SK-MEL-5 (cell line): ENCODE measurements at regions not wholly inside any gene's neighbourhood (a gene's known extent, or its start where the extent isn't known, plus 50 kb on each side); places are given as distances from the start of the nearest gene placed in this dataset.
"Not testable (repeated sequence)": the region's sequence is repeated elsewhere in the genome, so short reads cannot be mapped to it uniquely, and the experiment has no call there.

ENCODE experiments used
- DNase-seq: peaks from one replicate; pipeline ENCODE4 v3.0.0-alpha.2; 2016; ENCODE audit warnings: low read depth, low spot score
- in situ Hi-C: cut with HindIII; loops from 2 replicates; pipeline ENCODE4 v1.10.0; 2016; ENCODE audit warnings: low sequenced_read_pairs, high pct_unique_total_duplicates, low pct_unique_long_range_greater_than_20kb

- DNase-seq = no peak
- in situ Hi-C loops = no loop called here
These were observed 85.6 kb downstream of the OLFM1 start for GRCh38 chr9:135173066-135173465.

GRCh38 chr9:135174248-135174647, 86.8 kb downstream of the OLFM1 start:
- in situ Hi-C loops = no loop called here
- DNase-seq = no peak

- no peak for DNase-seq
- in situ Hi-C loops = no loop called here
These were observed 87.5 kb downstream of the OLFM1 start for GRCh38 chr9:135174981-135175380.

GRCh38 chr9:135176284-135176683, 88.8 kb downstream of the OLFM1 start:
- in situ Hi-C loops = no loop called here
- DNase-seq = no peak

- in situ Hi-C loops, DNase-seq: not testable (repeated sequence)
These were observed 90.1 kb downstream of the OLFM1 start for GRCh38 chr9:135177562-135177961.

- in situ Hi-C loops = no loop called here
- DNase-seq = no peak
These were observed 91.0 kb downstream of the OLFM1 start for GRCh38 chr9:135178498-135178897.

GRCh38 chr9:135179041-135179440, 91.6 kb downstream of the OLFM1 start:
- no peak for DNase-seq
- in situ Hi-C loops = no loop called here

GRCh38 chr9:135179976-135180375, 92.5 kb downstream of the OLFM1 start:
- in situ Hi-C loops = no loop called here
- no peak for DNase-seq

GRCh38 chr9:135180586-135180985, 93.1 kb downstream of the OLFM1 start:
- in situ Hi-C loops = no loop called here
- DNase-seq = no peak

GRCh38 chr9:135181336-135181735, 93.9 kb downstream of the OLFM1 start:
- no peak for DNase-seq
- in situ Hi-C loops = no loop called here

- in situ Hi-C loops, DNase-seq: not testable (repeated sequence)
These were observed 94.4 kb downstream of the OLFM1 start for GRCh38 chr9:135181841-135182240.

- in situ Hi-C loops = no loop called here
- DNase-seq = no peak
These were observed 95.6 kb downstream of the OLFM1 start for GRCh38 chr9:135183069-135183468.

- DNase-seq = no peak
- in situ Hi-C loops = no loop called here
These were observed 96.2 kb downstream of the OLFM1 start for GRCh38 chr9:135183528-135184180.

GRCh38 chr9:135184181-135185053, 96.9 kb downstream of the OLFM1 start:
- DNase-seq = no peak
- in situ Hi-C loops = no loop called here

- no peak for DNase-seq
- in situ Hi-C loops = no loop called here
These were observed 97.6 kb downstream of the OLFM1 start for GRCh38 chr9:135185060-135185459.

- in situ Hi-C loops = no loop called here
- DNase-seq = no peak
These were observed 99.0 kb downstream of the OLFM1 start for GRCh38 chr9:135186248-135187164.

- in situ Hi-C loops = no loop called here
- DNase-seq = no peak
These were observed 99.9 kb downstream of the OLFM1 start for GRCh38 chr9:135187365-135187764.

GRCh38 chr9:135188681-135189151, 101.2 kb downstream of the OLFM1 start:
- no peak for DNase-seq
- in situ Hi-C loops = no loop called here
